ENCODE measurements at regions not wholly inside any gene's neighbourhood (a gene's known extent, or its start where the extent isn't known, plus 50 kb on each side); places are given as distances from the start of the nearest gene placed in this dataset.
"Not testable (repeated sequence)": the region's sequence is repeated elsewhere in the genome, so short reads cannot be mapped to it uniquely, and the experiment has no call there.

- TF ChIP-seq, protein P1, sequence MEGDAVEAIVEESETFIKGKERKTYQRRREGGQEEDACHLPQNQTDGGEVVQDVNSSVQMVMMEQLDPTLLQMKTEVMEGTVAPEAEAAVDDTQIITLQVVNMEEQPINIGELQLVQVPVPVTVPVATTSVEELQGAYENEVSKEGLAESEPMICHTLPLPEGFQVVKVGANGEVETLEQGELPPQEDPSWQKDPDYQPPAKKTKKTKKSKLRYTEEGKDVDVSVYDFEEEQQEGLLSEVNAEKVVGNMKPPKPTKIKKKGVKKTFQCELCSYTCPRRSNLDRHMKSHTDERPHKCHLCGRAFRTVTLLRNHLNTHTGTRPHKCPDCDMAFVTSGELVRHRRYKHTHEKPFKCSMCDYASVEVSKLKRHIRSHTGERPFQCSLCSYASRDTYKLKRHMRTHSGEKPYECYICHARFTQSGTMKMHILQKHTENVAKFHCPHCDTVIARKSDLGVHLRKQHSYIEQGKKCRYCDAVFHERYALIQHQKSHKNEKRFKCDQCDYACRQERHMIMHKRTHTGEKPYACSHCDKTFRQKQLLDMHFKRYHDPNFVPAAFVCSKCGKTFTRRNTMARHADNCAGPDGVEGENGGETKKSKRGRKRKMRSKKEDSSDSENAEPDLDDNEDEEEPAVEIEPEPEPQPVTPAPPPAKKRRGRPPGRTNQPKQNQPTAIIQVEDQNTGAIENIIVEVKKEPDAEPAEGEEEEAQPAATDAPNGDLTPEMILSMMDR (IDR thresholded peaks at IDR 0.05; ENCODE audit: low read depth, low read length, missing control alignments) = no peak
- in situ Hi-C loops (cut with HindIII; ENCODE audit: low pct_ligation_motif_present, low sequenced_read_pairs) = no loop called here
- no peaks in the 10 kb centered on the region for H3K36me3 ChIP-seq (replicated peaks)
- no peak overlapping the region for H3K27ac ChIP-seq
- no peak overlapping the region for H3K4me3 ChIP-seq (ENCODE audit: low read depth, low read length)
- no peak for DNase-seq
- no peaks in the 10 kb centered on the region for H3K27me3 ChIP-seq (replicated peaks)
Measured at GRCh38 chr21:15127437-15127836, 62.6 kb upstream of the NRIP1 start.

GRCh38 chr21:15128267-15128666, 63.5 kb upstream of the NRIP1 start:
- Histone ChIP-seq H3K36me3 (replicated peaks) (no peaks in the 10 kb centered on the region), H3K27ac (no peak overlapping the region), H3K27me3 (replicated peaks) (no peaks in the 10 kb centered on the region), H3K4me3 (ENCODE audit: low read depth, low read length) (no peak overlapping the region)
- no peak for DNase-seq
- in situ Hi-C loops (cut with HindIII; ENCODE audit: low pct_ligation_motif_present, low sequenced_read_pairs) = no loop called here
- TF ChIP-seq, protein P1 (IDR thresholded peaks at IDR 0.05; ENCODE audit: low read depth, low read length, missing control alignments) = no peak

DNA sequence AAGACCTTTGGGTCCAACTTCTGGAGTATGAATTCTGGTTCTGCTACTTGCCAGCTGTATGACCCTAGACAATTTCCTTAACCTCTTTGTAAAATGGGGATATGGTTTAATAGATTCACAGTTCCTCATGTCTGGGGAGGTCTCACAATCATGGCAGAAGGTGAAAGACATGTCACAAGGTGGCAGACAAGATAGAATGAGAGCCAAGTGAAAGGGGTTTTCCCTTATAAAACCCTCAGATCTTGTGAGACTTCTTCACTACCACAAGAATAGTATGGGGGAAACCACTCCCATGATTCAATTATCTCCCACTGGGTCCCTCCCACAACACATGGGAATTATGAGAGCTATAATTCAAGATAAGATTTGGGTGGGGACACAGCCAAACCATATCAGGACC, 63.9 kb upstream of the NRIP1 start:
- H3K27me3 ChIP-seq (replicated peaks); H3K27ac ChIP-seq; DNase-seq; H3K4me3 ChIP-seq (ENCODE audit: low read depth, low read length); H3K36me3 ChIP-seq (replicated peaks); in situ Hi-C loops (cut with HindIII; ENCODE audit: low pct_ligation_motif_present, low sequenced_read_pairs): not testable (repeated sequence)

- TF ChIP-seq, protein P1 (IDR thresholded peaks at IDR 0.05; ENCODE audit: low read depth, low read length, missing control alignments) = no peak
- DNase-seq = no peak
- H3K4me3 ChIP-seq (ENCODE audit: low read depth, low read length) = no peak overlapping the region
- no peaks in the 10 kb centered on the region for H3K36me3 ChIP-seq (replicated peaks)
- H3K27ac ChIP-seq = no peak overlapping the region
- in situ Hi-C loops (cut with HindIII; ENCODE audit: low pct_ligation_motif_present, low sequenced_read_pairs) = no loop called here
- no peaks in the 10 kb centered on the region for H3K27me3 ChIP-seq (replicated peaks)
Measured at GRCh38 chr21:15130326-15130725, 65.5 kb upstream of the NRIP1 start.

- in situ Hi-C loops (cut with HindIII; ENCODE audit: low pct_ligation_motif_present, low sequenced_read_pairs) = no loop called here
- Histone ChIP-seq H3K4me3 (ENCODE audit: low read depth, low read length) (no peak overlapping the region), H3K27ac (no peak overlapping the region), H3K36me3 (replicated peaks) (no peaks in the 10 kb centered on the region), H3K27me3 (replicated peaks) (no peaks in the 10 kb centered on the region)
- TF ChIP-seq, protein P1 (IDR thresholded peaks at IDR 0.05; ENCODE audit: low read depth, low read length, missing control alignments) = no peak
- no peak for DNase-seq
Measured at GRCh38 chr21:15130751-15131150, 66.0 kb upstream of the NRIP1 start.

- in situ Hi-C loops (cut with HindIII; ENCODE audit: low pct_ligation_motif_present, low sequenced_read_pairs) = no loop called here
- H3K27ac ChIP-seq = no peak overlapping the region
- DNase-seq = no peak
- no peak overlapping the region for H3K4me3 ChIP-seq (ENCODE audit: low read depth, low read length)
- no peaks in the 10 kb centered on the region for H3K36me3 ChIP-seq (replicated peaks)
- TF ChIP-seq, protein P1 (IDR thresholded peaks at IDR 0.05; ENCODE audit: low read depth, low read length, missing control alignments) = no peak
- no peaks in the 10 kb centered on the region for H3K27me3 ChIP-seq (replicated peaks)
Measured at GRCh38 chr21:15132781-15133180, 68.0 kb upstream of the NRIP1 start.

Data from brain microvascular endothelial cell (primary cell).